Suprapubic skin (tissue), 4 donors: ENCODE measurements at regions not wholly inside any gene's neighbourhood (a gene's known extent, or its start where the extent isn't known, plus 50 kb on each side); places are given as distances from the start of the nearest gene placed in this dataset.
A peak's percentile ranks its signal among the peaks of the same experiment; 100 is the strongest.

Experiments
- DNase-seq, 2 donors: peaks; one replicate each; pipeline ENCODE4 v3.0.0-alpha.2; 2019; ENCODE audit warnings: low spot score in 2 of 2
- H3K27ac ChIP-seq: fragments of 200-600 bp; sonication (generic); one replicate; pipeline ENCODE4 v1.5.1; 2019
- H3K27me3 ChIP-seq: fragments of 200-600 bp; sonication (generic); one replicate; pipeline ENCODE4 v1.5.1; 2019
- H3K36me3 ChIP-seq: fragments of 200-600 bp; sonication (generic); one replicate; pipeline ENCODE4 v1.5.1; 2019
- H3K4me1 ChIP-seq: fragments of 200-600 bp; sonication (generic); one replicate; pipeline ENCODE4 v1.5.1; 2019
- H3K4me3 ChIP-seq: fragments of 200-600 bp; sonication (generic); one replicate; pipeline ENCODE4 v1.5.1; 2019; ENCODE audit warnings: mild to moderate bottlenecking
- H3K9me3 ChIP-seq: fragments of 200-600 bp; sonication (generic); one replicate; pipeline ENCODE4 v1.5.1; 2019
- EP300 ChIP-seq: sonication (generic); formaldehyde crosslinking; IDR thresholded peaks from one replicate; pipeline ENCODE4 v1.6.1; 2017; ENCODE audit warnings: antibody characterized with exemption
- POLR2A ChIP-seq, 2 donors: fragments of 450-650 bp; IDR thresholded peaks; one replicate each; pipeline ENCODE4 v1.6.1; 2017; ENCODE audit warnings: antibody characterized with exemption in 2 of 2, mild to moderate bottlenecking in 2 of 2, moderate library complexity in 2 of 2
- POLR2AphosphoS5 ChIP-seq, 3 donors: sonication (generic); formaldehyde crosslinking; IDR thresholded peaks; one replicate each; pipeline ENCODE4 v1.6.1; 2017; ENCODE audit warnings: antibody characterized with exemption in 3 of 3
- WGBS: methylation state at CpG from one replicate; pipeline ENCODE4 v1.1.5; 2018; 5-methylcytosine and 5-hydroxymethylcytosine counted together
- TF ChIP-seq, protein P1 (sequence below), 2 donors: fragments of 200-600 bp in 1 of 2; fragments of 450-650 bp in 1 of 2; sonication (generic) in 1 of 2; IDR thresholded peaks; one replicate each; pipeline ENCODE4 v1.5.1; 2016 to 2019; ENCODE audit warnings: antibody characterized with exemption in 2 of 2, mild to moderate bottlenecking in 1 of 2, moderate library complexity in 1 of 2

DNA sequence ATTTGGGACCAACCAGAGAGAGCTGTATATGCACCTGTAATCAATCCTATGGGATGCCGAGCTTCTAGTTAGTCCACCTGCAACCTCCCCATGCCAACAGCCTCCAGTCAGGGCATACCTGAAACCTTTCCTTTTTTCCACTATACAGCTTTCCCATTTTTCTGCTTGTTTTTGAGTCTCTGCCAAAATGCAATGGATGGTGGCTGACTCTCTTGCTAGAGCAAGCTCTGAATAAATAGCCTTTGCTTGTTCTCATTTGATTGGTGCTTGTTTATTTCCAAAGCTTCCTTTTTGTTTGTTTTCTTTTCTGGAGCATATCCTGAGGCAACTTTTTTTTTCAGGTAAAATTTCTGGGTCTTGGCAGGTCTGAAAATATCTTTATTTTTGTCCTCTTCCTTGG, 58.0 kb upstream of the PLET1 start:
- Histone ChIP-seq H3K27ac (peak overlapping the region; percentile 38), H3K4me3 (no peak overlapping the region), H3K4me1 (peaks cover 29% of the 10 kb centered on the region), H3K36me3 (no peaks in the 10 kb centered on the region), H3K27me3 (no peaks in the 10 kb centered on the region), H3K9me3 (no peaks in the 10 kb centered on the region)
- TF ChIP-seq EP300 (no peak), POLR2AphosphoS5 (IDR thresholded peaks at IDR 0.05) (no peak), POLR2A (IDR thresholded peaks at IDR 0.05) (no peak)
- TF ChIP-seq, protein P1, sequence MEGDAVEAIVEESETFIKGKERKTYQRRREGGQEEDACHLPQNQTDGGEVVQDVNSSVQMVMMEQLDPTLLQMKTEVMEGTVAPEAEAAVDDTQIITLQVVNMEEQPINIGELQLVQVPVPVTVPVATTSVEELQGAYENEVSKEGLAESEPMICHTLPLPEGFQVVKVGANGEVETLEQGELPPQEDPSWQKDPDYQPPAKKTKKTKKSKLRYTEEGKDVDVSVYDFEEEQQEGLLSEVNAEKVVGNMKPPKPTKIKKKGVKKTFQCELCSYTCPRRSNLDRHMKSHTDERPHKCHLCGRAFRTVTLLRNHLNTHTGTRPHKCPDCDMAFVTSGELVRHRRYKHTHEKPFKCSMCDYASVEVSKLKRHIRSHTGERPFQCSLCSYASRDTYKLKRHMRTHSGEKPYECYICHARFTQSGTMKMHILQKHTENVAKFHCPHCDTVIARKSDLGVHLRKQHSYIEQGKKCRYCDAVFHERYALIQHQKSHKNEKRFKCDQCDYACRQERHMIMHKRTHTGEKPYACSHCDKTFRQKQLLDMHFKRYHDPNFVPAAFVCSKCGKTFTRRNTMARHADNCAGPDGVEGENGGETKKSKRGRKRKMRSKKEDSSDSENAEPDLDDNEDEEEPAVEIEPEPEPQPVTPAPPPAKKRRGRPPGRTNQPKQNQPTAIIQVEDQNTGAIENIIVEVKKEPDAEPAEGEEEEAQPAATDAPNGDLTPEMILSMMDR (IDR thresholded peaks at IDR 0.05), result no peak
- DNase-seq, result no peak
- 47% methylated on average over 1 of the region's 1 CpG for WGBS

- no peak overlapping the region for H3K4me3 ChIP-seq
- TF ChIP-seq, protein P1 (IDR thresholded peaks at IDR 0.05), result no peak
- no peak for TF ChIP-seq EP300
- no peak for TF ChIP-seq POLR2A (IDR thresholded peaks at IDR 0.05)
- no peak for TF ChIP-seq POLR2AphosphoS5 (IDR thresholded peaks at IDR 0.05)
- H3K27me3 ChIP-seq, result no peaks in the 10 kb centered on the region
- H3K36me3 ChIP-seq, result no peaks in the 10 kb centered on the region
- DNase-seq, result no peak
- peaks cover 29% of the 10 kb centered on the region for H3K4me1 ChIP-seq
- H3K9me3 ChIP-seq, result no peaks in the 10 kb centered on the region
- H3K27ac ChIP-seq, result no peak overlapping the region
- 48% methylated on average over 5 of the region's 5 CpGs for WGBS
Observed at GRCh38 chr11:112320668-112321067, 60.0 kb upstream of the PLET1 start.

DNA sequence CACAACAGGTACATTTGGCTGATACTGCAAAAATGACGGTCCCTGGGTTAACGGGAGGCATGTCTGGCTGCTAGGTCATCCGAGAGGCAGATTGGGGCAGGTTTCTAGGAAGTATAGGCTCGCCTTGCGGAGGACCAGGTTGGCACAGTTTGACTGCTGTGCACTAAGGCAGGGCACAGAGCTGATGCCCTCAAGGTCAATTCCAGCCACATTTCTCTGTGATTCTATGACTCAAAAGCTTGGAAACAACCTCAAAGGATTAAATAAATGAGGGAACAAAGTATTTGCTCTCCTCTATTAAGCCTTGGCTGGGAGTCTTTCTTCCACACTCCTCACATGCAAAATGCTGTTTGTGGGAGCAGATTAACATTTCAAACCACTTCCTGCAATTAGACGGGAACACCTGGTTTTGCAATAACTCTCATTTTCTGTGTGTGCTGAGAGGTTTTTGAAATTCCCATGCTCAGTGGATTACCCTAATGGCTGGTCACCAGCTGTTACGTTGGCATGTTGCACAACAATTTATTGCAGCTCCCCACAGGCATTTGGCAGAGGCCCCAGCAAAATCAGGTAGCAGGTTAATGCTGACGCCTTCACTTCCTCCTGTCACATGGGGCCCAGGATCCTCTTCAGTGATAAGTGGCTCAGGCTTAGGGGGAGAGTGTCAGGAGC, 61.0 kb upstream of the PLET1 start:
- TF ChIP-seq POLR2AphosphoS5 (IDR thresholded peaks at IDR 0.05), result peak in 2 of 3 donors; percentile 63 to 64
- no peak for TF ChIP-seq POLR2A (IDR thresholded peaks at IDR 0.05)
- WGBS, result 30% methylated on average over 8 of the region's 8 CpGs
- Histone ChIP-seq H3K27ac (no peak overlapping the region), H3K36me3 (no peaks in the 10 kb centered on the region), H3K27me3 (no peaks in the 10 kb centered on the region), H3K4me3 (no peak overlapping the region), H3K9me3 (no peaks in the 10 kb centered on the region), H3K4me1 (peaks cover 29% of the 10 kb centered on the region)
- peak in 1 of 2 donors; percentile 73 for DNase-seq

- no peaks in the 10 kb centered on the region for H3K27me3 ChIP-seq
- DNase-seq, result no peak
- H3K9me3 ChIP-seq, result no peaks in the 10 kb centered on the region
- WGBS, result 70% methylated on average over 8 of the region's 8 CpGs
- H3K36me3 ChIP-seq, result no peaks in the 10 kb centered on the region
- H3K4me3 ChIP-seq, result no peak overlapping the region
- TF ChIP-seq, protein P1 (IDR thresholded peaks at IDR 0.05), result no peak
- TF ChIP-seq POLR2AphosphoS5 (IDR thresholded peaks at IDR 0.05), result no peak
- TF ChIP-seq EP300, result no peak
- TF ChIP-seq POLR2A (IDR thresholded peaks at IDR 0.05), result no peak
- H3K4me1 ChIP-seq, result peaks cover 29% of the 10 kb centered on the region
- H3K27ac ChIP-seq, result no peak overlapping the region
Observed at GRCh38 chr11:112322173-112322790, 61.6 kb upstream of the PLET1 start.

- Histone ChIP-seq H3K9me3 (no peaks in the 10 kb centered on the region), H3K36me3 (no peaks in the 10 kb centered on the region), H3K27ac (no peak overlapping the region), H3K4me1 (peaks cover 6% of the 10 kb centered on the region), H3K4me3 (no peak overlapping the region), H3K27me3 (no peaks in the 10 kb centered on the region)
- 40% methylated on average over 4 of the region's 4 CpGs for WGBS
- TF ChIP-seq POLR2AphosphoS5 (IDR thresholded peaks at IDR 0.05) (no peak), EP300 (no peak), POLR2A (IDR thresholded peaks at IDR 0.05) (no peak)
- TF ChIP-seq, protein P1 (IDR thresholded peaks at IDR 0.05), result no peak
- no peak for DNase-seq
Observed at GRCh38 chr11:112334381-112334780, 73.7 kb upstream of the PLET1 start.
